Activated CD4-positive, alpha-beta memory T cell treated with anti-CD3 and anti-CD28 coated beads, Interleukin-2, amount 10 ng/mL, durations not matched to agents 7 days and 5 days (primary cell): ENCODE measurements at regions not wholly inside any gene's neighbourhood (a gene's known extent, or its start where the extent isn't known, plus 50 kb on each side); places are given as distances from the start of the nearest gene placed in this dataset.
"Not testable (repeated sequence)": the region's sequence is repeated elsewhere in the genome, so short reads cannot be mapped to it uniquely, and the experiment has no call there.

Source experiments
- CTCF ChIA-PET: fragments of 350-600 bp; sonication (Branson Sonifier 250); formaldehyde crosslinking; loops from one replicate; lab custom pipeline; 2021; ENCODE audit warnings: antibody characterized with exemption, inconsistent platforms; lab: Charles Lee
- POLR2A ChIA-PET: fragments of 350-600 bp; sonication (Branson Sonifier 250); formaldehyde crosslinking; loops from one replicate; lab custom pipeline; 2021; ENCODE audit warnings: antibody characterized with exemption; lab: Charles Lee
- DNase-seq: peaks from one replicate; pipeline ENCODE4 v3.0.0-alpha.2; 2020
- H3K27ac Mint-ChIP-seq: one replicate; pipeline ENCODE4 v1.8.0; 2021; ENCODE audit warnings: mild to moderate bottlenecking, mixed read lengths
- H3K27me3 Mint-ChIP-seq: one replicate; pipeline ENCODE4 v1.8.0; 2021; ENCODE audit warnings: mixed read lengths
- H3K36me3 Mint-ChIP-seq: one replicate; pipeline ENCODE4 v1.8.0; 2021; ENCODE audit warnings: low read depth, mixed read lengths
- H3K4me1 Mint-ChIP-seq: one replicate; pipeline ENCODE4 v1.8.0; 2021; ENCODE audit warnings: mixed read lengths
- H3K4me3 Mint-ChIP-seq: one replicate; pipeline ENCODE4 v1.8.0; 2021; ENCODE audit warnings: mild to moderate bottlenecking, mixed read lengths
- H3K9me3 Mint-ChIP-seq: one replicate; pipeline ENCODE4 v1.8.0; 2021; ENCODE audit warnings: mixed read lengths

DNA sequence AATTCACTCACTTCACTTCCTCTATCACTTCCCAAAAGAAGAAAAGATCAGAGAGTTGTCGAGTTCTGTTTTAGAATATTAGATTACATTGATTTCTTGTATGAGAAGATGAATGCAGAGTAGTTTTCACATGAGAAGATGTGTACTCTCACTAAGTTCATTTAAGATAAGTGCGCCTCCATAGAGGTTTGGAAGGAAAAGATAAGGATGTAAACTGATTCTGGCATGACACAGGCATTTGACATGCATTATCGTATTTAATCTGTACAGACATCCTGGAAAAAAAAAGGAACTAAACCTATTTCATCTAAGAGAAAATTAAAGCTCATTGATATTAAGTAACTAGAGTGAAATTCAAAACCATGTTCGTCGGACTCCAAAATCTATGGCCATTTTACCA is 152.2 kb upstream of the CRIM1 start:
- H3K36me3 Mint-ChIP-seq = no peaks in the 10 kb centered on the region
- no peak overlapping the region for H3K4me3 Mint-ChIP-seq
- DNase-seq = no peak
- H3K27me3 Mint-ChIP-seq = peaks cover 2% of the 10 kb centered on the region
- H3K27ac Mint-ChIP-seq = no peak overlapping the region
- CTCF ChIA-PET = no interaction called here
- POLR2A ChIA-PET = no interaction called here
- peaks cover 8% of the 10 kb centered on the region for H3K9me3 Mint-ChIP-seq
- H3K4me1 Mint-ChIP-seq = no peaks in the 10 kb centered on the region

GRCh38 chr2:36197181-36197971 is 158.2 kb upstream of the CRIM1 start:
- no peaks in the 10 kb centered on the region for H3K36me3 Mint-ChIP-seq
- H3K27me3 Mint-ChIP-seq = peaks cover 9% of the 10 kb centered on the region
- DNase-seq = no peak
- ChIA-PET POLR2A (no interaction called here), CTCF (no interaction called here)
- no peaks in the 10 kb centered on the region for H3K4me1 Mint-ChIP-seq
- H3K27ac Mint-ChIP-seq = no peak overlapping the region
- H3K9me3 Mint-ChIP-seq = peaks cover 7% of the 10 kb centered on the region
- no peak overlapping the region for H3K4me3 Mint-ChIP-seq

- CTCF ChIA-PET = no interaction called here
- no peak for DNase-seq
- Mint-ChIP-seq H3K27ac (no peak overlapping the region), H3K9me3 (no peaks in the 10 kb centered on the region), H3K4me1 (no peaks in the 10 kb centered on the region), H3K4me3 (no peak overlapping the region), H3K27me3 (peaks cover 11% of the 10 kb centered on the region), H3K36me3 (no peaks in the 10 kb centered on the region)
- POLR2A ChIA-PET = no interaction called here
Observed at GRCh38 chr2:36193680-36194079, 161.9 kb upstream of the CRIM1 start.

DNA sequence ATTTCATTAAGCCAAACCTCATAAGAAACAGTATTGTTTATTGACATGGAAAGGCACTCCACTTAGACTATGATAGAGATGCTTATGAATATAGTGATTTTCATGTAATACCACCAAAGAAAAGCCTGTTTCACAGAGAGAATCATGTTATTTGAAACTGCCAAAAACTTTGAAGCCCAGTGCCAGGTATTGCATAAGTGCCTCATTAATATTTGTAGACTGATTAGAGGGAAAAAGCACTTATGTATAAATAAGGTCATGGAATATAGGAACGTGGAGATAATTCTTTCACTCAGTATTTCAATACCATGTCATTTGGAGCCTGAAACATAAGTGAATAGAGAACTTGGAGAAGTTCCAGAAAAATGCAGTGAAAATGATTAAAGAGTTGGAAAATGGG is 162.6 kb upstream of the CRIM1 start:
- no peaks in the 10 kb centered on the region for H3K9me3 Mint-ChIP-seq
- H3K36me3 Mint-ChIP-seq = no peaks in the 10 kb centered on the region
- no peak overlapping the region for H3K4me3 Mint-ChIP-seq
- ChIA-PET POLR2A (no interaction called here), CTCF (no interaction called here)
- no peak for DNase-seq
- peaks cover 10% of the 10 kb centered on the region for H3K27me3 Mint-ChIP-seq
- no peak overlapping the region for H3K27ac Mint-ChIP-seq
- H3K4me1 Mint-ChIP-seq = no peaks in the 10 kb centered on the region

- ChIA-PET CTCF (no interaction called here), POLR2A (no interaction called here)
- Mint-ChIP-seq H3K36me3 (no peaks in the 10 kb centered on the region), H3K4me3 (no peak overlapping the region), H3K27ac (no peak overlapping the region), H3K9me3 (no peaks in the 10 kb centered on the region), H3K4me1 (no peaks in the 10 kb centered on the region), H3K27me3 (peaks cover 9% of the 10 kb centered on the region)
- DNase-seq = no peak
Observed at GRCh38 chr2:36190097-36190496, 165.5 kb upstream of the CRIM1 start.

- CTCF ChIA-PET = no interaction called here
- Mint-ChIP-seq H3K27me3 (peaks cover 4% of the 10 kb centered on the region), H3K4me3 (no peak overlapping the region), H3K9me3 (peaks cover 7% of the 10 kb centered on the region), H3K27ac (no peak overlapping the region), H3K36me3 (no peaks in the 10 kb centered on the region), H3K4me1 (no peaks in the 10 kb centered on the region)
- POLR2A ChIA-PET = no interaction called here
- DNase-seq = no peak
Observed at GRCh38 chr2:36185624-36186023, 170.0 kb upstream of the CRIM1 start.

DNA sequence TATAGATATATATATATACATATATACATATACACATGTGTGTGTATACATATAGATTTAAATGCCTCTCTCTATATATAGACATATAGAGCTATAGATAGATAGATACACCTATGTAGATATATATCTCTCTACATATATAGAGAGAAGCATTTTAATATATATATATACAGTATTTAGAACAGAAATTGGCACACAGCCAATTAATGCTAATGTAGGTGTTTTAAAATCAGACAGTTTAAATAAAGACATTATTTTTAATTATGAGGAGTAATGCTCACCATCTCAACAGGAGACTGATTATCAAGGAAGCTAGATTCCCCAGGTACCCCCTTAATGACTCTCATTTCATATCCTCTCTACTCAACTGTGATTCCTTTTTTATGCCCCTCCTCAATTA is 170.7 kb upstream of the CRIM1 start:
- CTCF ChIA-PET = no interaction called here
- H3K4me3 Mint-ChIP-seq = no peak overlapping the region
- POLR2A ChIA-PET = no interaction called here
- H3K9me3 Mint-ChIP-seq = peaks cover 7% of the 10 kb centered on the region
- no peaks in the 10 kb centered on the region for H3K4me1 Mint-ChIP-seq
- H3K27me3 Mint-ChIP-seq = peaks cover 4% of the 10 kb centered on the region
- no peaks in the 10 kb centered on the region for H3K36me3 Mint-ChIP-seq
- no peak for DNase-seq
- H3K27ac Mint-ChIP-seq = no peak overlapping the region

GRCh38 chr2:36180789-36181482 is 174.6 kb upstream of the CRIM1 start:
- H3K4me3 Mint-ChIP-seq, H3K27me3 Mint-ChIP-seq, POLR2A ChIA-PET, H3K4me1 Mint-ChIP-seq, H3K9me3 Mint-ChIP-seq, DNase-seq, H3K36me3 Mint-ChIP-seq, H3K27ac Mint-ChIP-seq: not testable (repeated sequence)
- CTCF ChIA-PET = interaction anchor here (0.7 kb wide), 1 partner anchor 261 kb away, joined by 3 read pairs; no protein-coding TSS in a partner anchor

DNA sequence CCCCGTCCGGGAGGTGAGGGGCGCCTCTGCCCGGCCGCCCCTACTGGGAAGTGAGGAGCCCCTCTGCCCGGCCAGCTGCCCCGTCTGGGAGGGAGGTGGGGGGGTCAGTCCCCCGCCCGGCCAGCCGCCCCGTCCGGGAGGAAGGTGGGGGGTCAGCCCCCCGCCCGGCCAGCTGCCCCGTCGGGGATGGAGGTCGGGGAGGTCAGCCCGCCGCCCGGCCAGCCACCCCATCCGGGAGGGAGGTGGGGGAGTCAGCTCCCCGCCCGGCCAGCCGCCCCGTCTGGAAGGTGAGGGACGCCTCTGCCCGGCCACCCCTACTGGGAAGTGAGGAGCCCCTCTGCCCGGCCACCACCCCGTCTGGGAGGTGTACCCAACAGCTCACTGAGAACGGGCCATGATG is 175.3 kb upstream of the CRIM1 start:
- H3K27ac Mint-ChIP-seq, H3K4me1 Mint-ChIP-seq, H3K9me3 Mint-ChIP-seq, DNase-seq, H3K27me3 Mint-ChIP-seq, POLR2A ChIA-PET, H3K4me3 Mint-ChIP-seq, H3K36me3 Mint-ChIP-seq, CTCF ChIA-PET: not testable (repeated sequence)

- DNase-seq, H3K27ac Mint-ChIP-seq, H3K36me3 Mint-ChIP-seq, H3K9me3 Mint-ChIP-seq, POLR2A ChIA-PET, H3K4me3 Mint-ChIP-seq, CTCF ChIA-PET, H3K4me1 Mint-ChIP-seq, H3K27me3 Mint-ChIP-seq: not testable (repeated sequence)
Observed at GRCh38 chr2:36179668-36180269, 175.8 kb upstream of the CRIM1 start.

GRCh38 chr2:36178384-36178783 is 177.2 kb upstream of the CRIM1 start:
- H3K4me3 Mint-ChIP-seq = no peak overlapping the region
- DNase-seq = no peak
- H3K4me1 Mint-ChIP-seq = no peaks in the 10 kb centered on the region
- H3K9me3 Mint-ChIP-seq = peaks cover 7% of the 10 kb centered on the region
- no peak overlapping the region for H3K27ac Mint-ChIP-seq
- peaks cover 6% of the 10 kb centered on the region for H3K27me3 Mint-ChIP-seq
- no peaks in the 10 kb centered on the region for H3K36me3 Mint-ChIP-seq
- POLR2A ChIA-PET = no interaction called here
- CTCF ChIA-PET = no interaction called here

- no peak overlapping the region for H3K27ac Mint-ChIP-seq
- no peak overlapping the region for H3K4me3 Mint-ChIP-seq
- H3K27me3 Mint-ChIP-seq = peaks cover 8% of the 10 kb centered on the region
- ChIA-PET POLR2A (no interaction called here), CTCF (interaction anchor here (0.7 kb wide), 1 partner anchor 27 kb away, joined by 3 read pairs; no protein-coding TSS in a partner anchor)
- H3K4me1 Mint-ChIP-seq = no peaks in the 10 kb centered on the region
- H3K36me3 Mint-ChIP-seq = no peaks in the 10 kb centered on the region
- no peak for DNase-seq
- H3K9me3 Mint-ChIP-seq = peaks cover 7% of the 10 kb centered on the region
Observed at GRCh38 chr2:36177282-36177681, 178.3 kb upstream of the CRIM1 start.

- Mint-ChIP-seq H3K4me3 (no peak overlapping the region), H3K27me3 (peaks cover 11% of the 10 kb centered on the region), H3K4me1 (no peaks in the 10 kb centered on the region), H3K9me3 (no peaks in the 10 kb centered on the region), H3K36me3 (no peaks in the 10 kb centered on the region), H3K27ac (no peak overlapping the region)
- ChIA-PET CTCF (no interaction called here), POLR2A (no interaction called here)
- no peak for DNase-seq
Observed at GRCh38 chr2:36174920-36175319, 180.7 kb upstream of the CRIM1 start.
